Ascending aorta (tissue), 2 donors: ENCODE measurements at regions not wholly inside any gene's neighbourhood (a gene's known extent, or its start where the extent isn't known, plus 50 kb on each side); places are given as distances from the start of the nearest gene placed in this dataset.
"Not testable (repeated sequence)": the region's sequence is repeated elsewhere in the genome, so short reads cannot be mapped to it uniquely, and the experiment has no call there.

ENCODE experiments used
- DNase-seq, 2 donors: peaks; one replicate each; pipeline ENCODE4 v3.0.0-alpha.2; 2019; ENCODE audit warnings: low spot score in 2 of 2
- H3K27ac ChIP-seq, 2 donors: fragments of 200-600 bp; sonication (generic); one replicate each; pipeline ENCODE4 v1.5.1; 2016 to 2017; ENCODE audit warnings: mild to moderate bottlenecking in 1 of 2
- H3K27me3 ChIP-seq: fragments of 200-600 bp; sonication (generic); one replicate; pipeline ENCODE4 v1.5.1; 2017
- H3K36me3 ChIP-seq, 2 donors: fragments of 200-600 bp; sonication (generic); one replicate each; pipeline ENCODE4 v1.5.1; 2016
- H3K4me1 ChIP-seq, 2 donors: fragments of 200-600 bp; sonication (generic); one replicate each; pipeline ENCODE4 v1.5.1; 2016 to 2017; ENCODE audit warnings: mild to moderate bottlenecking in 1 of 2
- H3K4me3 ChIP-seq, 2 donors: fragments of 200-600 bp; sonication (generic); one replicate each; pipeline ENCODE4 v1.5.1; 2016 to 2017; ENCODE audit warnings: mild to moderate bottlenecking in 1 of 2
- H3K9me3 ChIP-seq, 2 donors: fragments of 200-600 bp; sonication (generic); one replicate each; pipeline ENCODE4 v1.5.1; 2016
- intact Hi-C: fragments of 100-400 bp; cut with DNase I; formaldehyde crosslinking; loops from one replicate; pipeline ENCODE4 v1.15.1; 2023
- TF ChIP-seq, protein P1 (sequence below), 3 experiments: fragments of 200-600 bp in 2 of 3; fragments of 450-650 bp in 1 of 3; sonication (generic) in 2 of 3; IDR thresholded peaks; one replicate each; pipeline ENCODE4 v1.5.1; 2016 to 2019; ENCODE audit warnings: antibody characterized with exemption in 3 of 3, mild to moderate bottlenecking in 1 of 3, moderate library complexity in 1 of 3

DNA sequence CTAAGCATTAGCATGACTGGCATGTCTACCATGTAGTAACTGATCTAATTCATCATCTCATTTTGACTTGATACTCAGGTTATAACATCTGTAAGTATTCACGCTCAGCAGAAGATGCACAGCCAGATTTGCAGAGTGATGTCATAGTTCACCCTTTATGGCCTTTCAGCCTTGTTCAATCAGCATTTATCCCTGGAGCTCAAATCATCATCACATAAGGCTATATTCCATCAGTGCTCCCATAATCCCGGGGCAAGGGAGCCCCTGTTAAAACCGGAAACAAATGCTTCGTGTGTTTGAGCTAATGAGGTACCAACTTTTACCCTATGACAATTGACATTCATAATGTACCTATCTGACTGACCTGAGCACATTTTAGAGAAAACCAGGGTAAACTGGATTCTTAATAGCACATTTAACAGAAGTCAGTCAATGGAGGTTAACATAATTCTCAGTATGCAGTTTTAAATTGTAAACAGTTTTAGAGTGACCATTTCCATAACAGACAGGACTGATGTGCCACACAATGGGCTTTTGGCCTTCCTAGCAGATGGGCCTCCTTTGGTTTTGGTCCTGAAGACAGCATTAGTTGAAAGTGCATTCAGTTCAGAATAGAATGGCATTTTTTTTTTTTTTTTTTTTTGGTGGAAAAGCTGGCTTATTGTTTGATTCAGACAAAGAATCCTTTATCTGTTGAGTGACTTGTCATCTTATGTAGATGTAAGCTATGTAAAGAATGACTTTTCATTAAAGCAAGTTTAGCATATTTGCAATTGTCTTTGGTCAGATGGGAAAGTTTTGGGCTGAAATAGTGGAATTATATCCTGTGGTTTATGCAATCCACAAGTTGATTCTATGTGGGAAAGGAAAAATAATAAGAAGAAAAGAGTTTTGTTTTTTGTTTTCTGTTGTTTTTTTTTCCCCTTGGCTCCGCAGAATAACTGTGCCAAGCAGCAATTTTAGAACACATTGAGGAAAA lies 866.0 kb upstream of the ACVR2A start:
- Histone ChIP-seq H3K27me3 (no peaks in the 10 kb centered on the region), H3K4me1 (no peaks in the 10 kb centered on the region), H3K36me3 (no peaks in the 10 kb centered on the region), H3K27ac (no peak overlapping the region), H3K4me3 (no peak overlapping the region), H3K9me3 (no peaks in the 10 kb centered on the region)
- no peak for DNase-seq
- TF ChIP-seq, protein P1, sequence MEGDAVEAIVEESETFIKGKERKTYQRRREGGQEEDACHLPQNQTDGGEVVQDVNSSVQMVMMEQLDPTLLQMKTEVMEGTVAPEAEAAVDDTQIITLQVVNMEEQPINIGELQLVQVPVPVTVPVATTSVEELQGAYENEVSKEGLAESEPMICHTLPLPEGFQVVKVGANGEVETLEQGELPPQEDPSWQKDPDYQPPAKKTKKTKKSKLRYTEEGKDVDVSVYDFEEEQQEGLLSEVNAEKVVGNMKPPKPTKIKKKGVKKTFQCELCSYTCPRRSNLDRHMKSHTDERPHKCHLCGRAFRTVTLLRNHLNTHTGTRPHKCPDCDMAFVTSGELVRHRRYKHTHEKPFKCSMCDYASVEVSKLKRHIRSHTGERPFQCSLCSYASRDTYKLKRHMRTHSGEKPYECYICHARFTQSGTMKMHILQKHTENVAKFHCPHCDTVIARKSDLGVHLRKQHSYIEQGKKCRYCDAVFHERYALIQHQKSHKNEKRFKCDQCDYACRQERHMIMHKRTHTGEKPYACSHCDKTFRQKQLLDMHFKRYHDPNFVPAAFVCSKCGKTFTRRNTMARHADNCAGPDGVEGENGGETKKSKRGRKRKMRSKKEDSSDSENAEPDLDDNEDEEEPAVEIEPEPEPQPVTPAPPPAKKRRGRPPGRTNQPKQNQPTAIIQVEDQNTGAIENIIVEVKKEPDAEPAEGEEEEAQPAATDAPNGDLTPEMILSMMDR (IDR thresholded peaks at IDR 0.05), result no peak
- intact Hi-C loops, result no loop called here

DNA sequence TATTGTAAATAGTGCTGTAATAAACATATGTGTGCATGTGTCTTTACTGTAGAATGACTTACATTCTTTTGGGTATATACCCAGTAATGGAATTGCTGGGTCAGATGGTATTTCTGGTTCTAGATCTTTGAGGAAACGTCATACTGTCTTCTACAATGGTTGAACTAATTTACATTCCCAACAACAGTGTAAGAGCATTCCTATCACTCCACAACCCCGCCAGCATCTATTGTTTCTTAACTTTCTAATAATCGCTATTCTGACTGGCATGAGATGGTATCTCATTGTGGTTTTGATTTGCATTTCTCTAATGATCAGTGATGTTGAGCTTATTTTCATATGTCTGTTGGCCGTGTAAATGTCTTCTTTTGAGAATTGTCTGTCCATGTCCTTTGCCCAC lies 873.8 kb upstream of the ACVR2A start:
- intact Hi-C loops, H3K27ac ChIP-seq, H3K36me3 ChIP-seq, H3K9me3 ChIP-seq, H3K27me3 ChIP-seq, DNase-seq, H3K4me1 ChIP-seq, H3K4me3 ChIP-seq: not testable (repeated sequence)

DNA sequence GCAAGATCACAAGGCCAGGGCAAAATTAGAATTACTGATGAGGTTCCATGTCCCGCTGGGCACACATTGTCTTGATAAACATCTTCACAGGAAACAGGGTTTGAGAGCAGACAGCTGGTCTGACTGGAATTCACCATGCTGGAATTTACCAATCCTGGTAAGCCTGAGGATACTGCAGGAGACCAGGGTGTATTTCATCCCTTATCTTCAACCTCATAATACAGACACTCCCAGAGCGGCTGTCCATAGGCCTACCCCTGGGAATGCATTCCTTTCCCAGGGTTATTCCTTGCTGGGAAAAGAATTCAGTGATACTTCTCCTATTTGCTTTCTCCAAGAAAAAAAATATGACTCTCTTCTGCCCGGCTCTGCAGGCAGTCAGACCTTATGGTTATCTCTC lies 875.1 kb upstream of the ACVR2A start:
- H3K4me1 ChIP-seq, H3K36me3 ChIP-seq, H3K27me3 ChIP-seq, H3K27ac ChIP-seq, H3K4me3 ChIP-seq, H3K9me3 ChIP-seq, intact Hi-C loops, DNase-seq: not testable (repeated sequence)

DNA sequence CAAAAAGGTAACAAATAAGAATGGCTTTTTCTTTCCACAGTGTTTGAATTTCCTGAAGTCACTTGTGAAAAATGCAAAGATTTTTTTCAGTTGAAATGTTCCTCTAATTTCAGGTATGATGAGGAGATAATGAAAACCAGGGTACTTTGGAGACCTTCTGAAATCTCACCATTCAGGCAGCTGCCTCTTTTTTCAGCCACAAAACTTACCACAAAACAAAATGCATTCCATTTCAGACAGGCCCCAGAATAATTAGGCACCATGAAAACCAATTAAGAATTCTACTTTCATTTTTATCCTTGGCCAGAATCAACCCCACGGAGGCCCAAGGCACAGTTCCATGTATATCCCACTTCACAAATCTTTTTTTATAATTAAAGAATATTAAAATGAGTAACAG lies 880.3 kb upstream of the ACVR2A start:
- TF ChIP-seq, protein P1 (IDR thresholded peaks at IDR 0.05), result no peak
- H3K4me3 ChIP-seq, result no peak overlapping the region
- intact Hi-C loops, result no loop called here
- no peak for DNase-seq
- no peaks in the 10 kb centered on the region for H3K4me1 ChIP-seq
- no peaks in the 10 kb centered on the region for H3K36me3 ChIP-seq
- H3K9me3 ChIP-seq, result no peaks in the 10 kb centered on the region
- no peaks in the 10 kb centered on the region for H3K27me3 ChIP-seq
- H3K27ac ChIP-seq, result no peak overlapping the region

DNA sequence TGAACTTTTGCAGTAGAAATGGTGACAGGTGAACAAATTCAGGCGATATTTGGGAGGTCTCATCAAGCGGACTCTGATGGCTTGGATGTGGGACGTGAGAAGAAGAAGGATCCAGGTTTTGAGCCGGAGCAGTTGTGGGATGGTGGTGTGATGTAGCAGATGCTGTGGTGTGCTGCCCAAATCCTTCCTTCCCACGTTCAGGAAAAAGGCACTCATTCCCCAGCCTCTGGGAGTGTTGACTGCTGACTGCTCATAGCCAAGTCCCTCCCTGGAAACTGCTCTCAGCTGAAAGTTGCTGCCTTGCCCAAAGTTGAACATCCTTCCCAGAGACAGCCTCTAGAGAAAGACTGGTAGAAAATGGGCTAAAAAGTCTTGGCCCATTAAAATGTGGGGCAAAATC lies 890.3 kb upstream of the ACVR2A start:
- TF ChIP-seq, protein P1 (IDR thresholded peaks at IDR 0.05), result no peak
- Histone ChIP-seq H3K27me3 (no peaks in the 10 kb centered on the region), H3K4me3 (no peak overlapping the region), H3K9me3 (no peaks in the 10 kb centered on the region), H3K27ac (no peak overlapping the region), H3K36me3 (no peaks in the 10 kb centered on the region), H3K4me1 (no peaks in the 10 kb centered on the region)
- intact Hi-C loops, result no loop called here
- no peak for DNase-seq

DNA sequence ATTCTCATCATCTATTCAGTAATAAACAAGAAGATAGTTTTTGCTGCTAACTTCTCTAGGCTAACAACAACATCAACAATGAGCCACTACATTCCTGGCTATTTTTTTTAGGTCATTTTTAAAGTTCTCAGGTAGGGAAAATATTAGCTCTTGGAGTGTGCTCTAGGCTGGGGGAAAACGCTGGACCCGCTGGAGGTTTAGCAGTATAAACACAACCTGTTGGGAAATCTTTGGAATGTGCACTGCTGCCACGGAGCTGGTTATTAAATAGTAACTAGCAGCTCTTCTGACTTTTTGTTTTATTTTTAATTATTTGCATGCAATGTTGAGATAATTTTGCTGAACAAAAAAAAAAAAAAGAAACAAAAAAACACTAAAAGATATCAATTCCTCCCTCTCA lies 892.1 kb upstream of the ACVR2A start:
- Histone ChIP-seq H3K36me3 (no peaks in the 10 kb centered on the region), H3K9me3 (no peaks in the 10 kb centered on the region), H3K27me3 (no peaks in the 10 kb centered on the region), H3K4me3 (no peak overlapping the region), H3K4me1 (no peaks in the 10 kb centered on the region), H3K27ac (no peak overlapping the region)
- TF ChIP-seq, protein P1 (IDR thresholded peaks at IDR 0.05), result no peak
- DNase-seq, result no peak
- intact Hi-C loops, result no loop called here
